ENCODE measurements at regions not wholly inside any gene's neighbourhood (a gene's known extent, or its start where the extent isn't known, plus 50 kb on each side); places are given as distances from the start of the nearest gene placed in this dataset.

- TF ChIP-seq EZH2 (IDR thresholded peaks at IDR 0.05): no peak
- TF ChIP-seq POLR2AphosphoS5 (IDR thresholded peaks at IDR 0.05; ENCODE audit: borderline replicate concordance, low read depth, low read length): no peak
- no peak for TF ChIP-seq FOXP2 (optimal IDR thresholded peaks at IDR 0.05; ENCODE audit: control extremely low read depth, extremely low read length, insufficient read depth)
These were observed 368.8 kb upstream of the ADGRL4 start for GRCh38 chr1:79375352-79375751.

Data from SK-N-MC (cell line).